ENCODE measurements at regions not wholly inside any gene's neighbourhood (a gene's known extent, or its start where the extent isn't known, plus 50 kb on each side); places are given as distances from the start of the nearest gene placed in this dataset.

GRCh38 chr20:47861116-47861515 is 75.8 kb upstream of the SULF2 start:
- TF ChIP-seq, protein P1, sequence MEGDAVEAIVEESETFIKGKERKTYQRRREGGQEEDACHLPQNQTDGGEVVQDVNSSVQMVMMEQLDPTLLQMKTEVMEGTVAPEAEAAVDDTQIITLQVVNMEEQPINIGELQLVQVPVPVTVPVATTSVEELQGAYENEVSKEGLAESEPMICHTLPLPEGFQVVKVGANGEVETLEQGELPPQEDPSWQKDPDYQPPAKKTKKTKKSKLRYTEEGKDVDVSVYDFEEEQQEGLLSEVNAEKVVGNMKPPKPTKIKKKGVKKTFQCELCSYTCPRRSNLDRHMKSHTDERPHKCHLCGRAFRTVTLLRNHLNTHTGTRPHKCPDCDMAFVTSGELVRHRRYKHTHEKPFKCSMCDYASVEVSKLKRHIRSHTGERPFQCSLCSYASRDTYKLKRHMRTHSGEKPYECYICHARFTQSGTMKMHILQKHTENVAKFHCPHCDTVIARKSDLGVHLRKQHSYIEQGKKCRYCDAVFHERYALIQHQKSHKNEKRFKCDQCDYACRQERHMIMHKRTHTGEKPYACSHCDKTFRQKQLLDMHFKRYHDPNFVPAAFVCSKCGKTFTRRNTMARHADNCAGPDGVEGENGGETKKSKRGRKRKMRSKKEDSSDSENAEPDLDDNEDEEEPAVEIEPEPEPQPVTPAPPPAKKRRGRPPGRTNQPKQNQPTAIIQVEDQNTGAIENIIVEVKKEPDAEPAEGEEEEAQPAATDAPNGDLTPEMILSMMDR (conservative IDR thresholded peaks at IDR 0.05 in 1 of 2, IDR thresholded peaks at IDR 0.05 in 1 of 2; ENCODE audit: extremely low read depth in 1 of 2, insufficient read depth in 1 of 2, low read depth in 1 of 2, low read length in 2 of 2) = no peak
- no peak for TF ChIP-seq EZH2 (IDR thresholded peaks at IDR 0.05; ENCODE audit: borderline replicate concordance, low read length)

All from mammary epithelial cell (primary cell).